DND-41 (cell line): ENCODE measurements at regions not wholly inside any gene's neighbourhood (a gene's known extent, or its start where the extent isn't known, plus 50 kb on each side); places are given as distances from the start of the nearest gene placed in this dataset.

ENCODE experiments used
- EZH2 ChIP-seq: IDR thresholded peaks from 3 replicates; pipeline ENCODE4 v1.6.1; 2012; ENCODE audit warnings: borderline replicate concordance, low read depth, mild to moderate bottlenecking, moderate library complexity, low read length, inconsistent platforms; ENCODE audit not compliant: severe bottlenecking
- TF ChIP-seq, protein P1 (sequence below): IDR thresholded peaks from 2 replicates; pipeline ENCODE4 v1.5.1; 2012; ENCODE audit warnings: borderline replicate concordance, low read length, moderate library complexity, mild to moderate bottlenecking; ENCODE audit not compliant: poor library complexity, severe bottlenecking; ENCODE audit errors: extremely low read depth

DNA sequence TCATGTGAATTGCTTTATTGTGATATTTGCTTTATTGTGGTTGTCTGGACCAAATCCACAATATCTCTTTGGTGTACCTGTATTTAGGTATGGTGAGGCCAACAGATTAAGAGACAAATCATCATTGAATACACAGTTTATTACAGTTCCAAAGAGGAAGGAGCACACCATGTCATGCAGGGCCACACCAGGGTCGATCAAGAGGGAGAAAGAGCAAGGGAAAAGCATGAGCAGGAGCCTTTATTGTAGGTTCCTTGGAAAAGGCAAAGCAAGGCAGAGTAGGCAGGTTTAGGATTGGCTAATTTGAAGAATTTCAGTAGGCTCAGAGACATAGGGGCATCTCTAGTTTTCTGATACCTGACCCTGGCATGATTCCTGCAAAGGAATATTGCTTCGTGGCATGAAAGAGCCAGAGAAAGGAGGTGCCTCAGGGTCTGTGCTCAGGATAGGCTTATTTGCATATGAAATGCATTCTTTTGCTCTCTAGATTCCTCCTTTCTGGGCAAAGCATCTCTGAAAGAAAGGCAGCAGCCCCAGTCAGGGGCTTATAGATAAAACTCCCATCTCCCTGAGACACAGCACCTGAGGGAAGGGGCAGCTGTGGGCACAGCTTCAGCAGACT is 214.2 kb upstream of the ERBB4 start:
- TF ChIP-seq, protein P1, sequence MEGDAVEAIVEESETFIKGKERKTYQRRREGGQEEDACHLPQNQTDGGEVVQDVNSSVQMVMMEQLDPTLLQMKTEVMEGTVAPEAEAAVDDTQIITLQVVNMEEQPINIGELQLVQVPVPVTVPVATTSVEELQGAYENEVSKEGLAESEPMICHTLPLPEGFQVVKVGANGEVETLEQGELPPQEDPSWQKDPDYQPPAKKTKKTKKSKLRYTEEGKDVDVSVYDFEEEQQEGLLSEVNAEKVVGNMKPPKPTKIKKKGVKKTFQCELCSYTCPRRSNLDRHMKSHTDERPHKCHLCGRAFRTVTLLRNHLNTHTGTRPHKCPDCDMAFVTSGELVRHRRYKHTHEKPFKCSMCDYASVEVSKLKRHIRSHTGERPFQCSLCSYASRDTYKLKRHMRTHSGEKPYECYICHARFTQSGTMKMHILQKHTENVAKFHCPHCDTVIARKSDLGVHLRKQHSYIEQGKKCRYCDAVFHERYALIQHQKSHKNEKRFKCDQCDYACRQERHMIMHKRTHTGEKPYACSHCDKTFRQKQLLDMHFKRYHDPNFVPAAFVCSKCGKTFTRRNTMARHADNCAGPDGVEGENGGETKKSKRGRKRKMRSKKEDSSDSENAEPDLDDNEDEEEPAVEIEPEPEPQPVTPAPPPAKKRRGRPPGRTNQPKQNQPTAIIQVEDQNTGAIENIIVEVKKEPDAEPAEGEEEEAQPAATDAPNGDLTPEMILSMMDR = no peak
- no peak for TF ChIP-seq EZH2
